HepG2 (cell line): ENCODE measurements at regions not wholly inside any gene's neighbourhood (a gene's known extent, or its start where the extent isn't known, plus 50 kb on each side); places are given as distances from the start of the nearest gene placed in this dataset.

Source experiments
- ATAC-seq: fragments of 200-7000 bp; cut with Tn5 transposase; 3 replicates; pipeline ENCODE4 v1.9.1; 2020; ENCODE audit warnings: mild to moderate bottlenecking, moderate library complexity
- BruUV-seq: library from RNA; stranded (reverse); fragments of 400-500 nt; replicated peaks from 2 replicates; lab custom pipeline; 2021; lab: Mats Ljungman, UMichigan
- CTCF ChIA-PET: fragments of 300-600 bp; formaldehyde crosslinking; extraction: SDS; loops from one replicate; lab custom pipeline; 2021; ENCODE audit warnings: low total read pairs, inconsistent platforms, low intra/inter-chr PET ratio; lab: Yijun Ruan, JAX
- POLR2A ChIA-PET: fragments of 350-600 bp; sonication (Branson Sonifier 250); formaldehyde crosslinking; loops from one replicate; lab custom pipeline; 2020; ENCODE audit warnings: antibody characterized with exemption, inconsistent platforms; lab: Yijun Ruan, JAX
- DNase-seq: peaks from one replicate; pipeline ENCODE4 v3.0.0-alpha.2; 2015; ENCODE audit warnings: low spot score
- FAIRE-seq: peaks from 3 replicates; lab custom pipeline; 2011; peaks lifted over from hg19 to GRCh38; lab: Jason Lieb, UNC
- H2AFZ ChIP-seq: one replicate; pipeline ENCODE4 v1.6.1; 2011; ENCODE audit warnings: low read length, inconsistent platforms
- H3K27ac ChIP-seq: fragments of 300-600 bp; 3 replicates; pipeline ENCODE4 v1.8.0; 2011; ENCODE audit warnings: mixed run types, mild to moderate bottlenecking, mixed read lengths, low read length, inconsistent platforms; ENCODE audit not compliant: insufficient read depth; ENCODE audit errors: extremely low read length
- H3K27me3 ChIP-seq, 2 experiments: fragments of 200-600 bp in 1 of 2; 2 replicates in 1 of 2; 3 replicates in 1 of 2; pipeline versions ENCODE4 v1.6.0 to v1.8.0; 2011; ENCODE audit warnings: low read length in 2 of 2, mild to moderate bottlenecking in 2 of 2, moderate library complexity in 2 of 2, inconsistent platforms in 1 of 2; ENCODE audit not compliant: insufficient read depth in 2 of 2, control insufficient read depth in 1 of 2
- H3K36me3 ChIP-seq, 2 experiments: fragments of 200-600 bp in 1 of 2; replicated peaks in 1 of 2; 2 replicates in 1 of 2; 3 replicates in 1 of 2; pipeline versions ENCODE4 v1.5.1 to v1.8.0; 2011; ENCODE audit warnings: low read length in 2 of 2, inconsistent platforms in 1 of 2; ENCODE audit not compliant: insufficient read depth in 2 of 2, control insufficient read depth in 1 of 2
- H3K4me1 ChIP-seq: 2 replicates; pipeline ENCODE4 v1.5.1; 2012; ENCODE audit warnings: low read length, inconsistent platforms; ENCODE audit not compliant: insufficient read depth
- H3K4me2 ChIP-seq: 2 replicates; pipeline ENCODE4 v1.6.0; 2011; ENCODE audit warnings: low read depth, low read length, inconsistent platforms
- H3K4me3 ChIP-seq, 3 experiments: fragments of 200-600 bp in 1 of 3; sonication (generic), shearing (Covaris generic) in 1 of 3; replicated peaks in 1 of 3; 2 replicates each; pipeline ENCODE4 v1.5.1; 2011 to 2016; ENCODE audit warnings: low read length in 3 of 3, inconsistent platforms in 2 of 3, low read depth in 2 of 3, mild to moderate bottlenecking in 2 of 3, control low read depth in 1 of 3, mixed read lengths in 1 of 3; ENCODE audit not compliant: insufficient read depth in 1 of 3
- H3K79me2 ChIP-seq: one replicate; pipeline ENCODE4 v1.6.1; 2011; ENCODE audit warnings: low read length, inconsistent platforms; ENCODE audit not compliant: insufficient read depth
- H3K9ac ChIP-seq: 2 replicates; pipeline ENCODE4 v1.6.0; 2011; ENCODE audit warnings: mild to moderate bottlenecking, low read depth, low read length, inconsistent platforms; ENCODE audit not compliant: insufficient read depth
- H3K9me3 ChIP-seq: 2 replicates; pipeline ENCODE4 v1.5.1; 2012; ENCODE audit warnings: mild to moderate bottlenecking, low read length
- H4K20me1 ChIP-seq: 2 replicates; pipeline ENCODE4 v1.6.0; 2011; ENCODE audit warnings: inconsistent platforms, mild to moderate bottlenecking, low read length, moderate library complexity; ENCODE audit not compliant: insufficient read depth
- CC2D1A ChIP-seq: sonication (generic); formaldehyde crosslinking; IDR thresholded peaks from 2 replicates; pipeline ENCODE4 v1.8.1; 2023; ENCODE audit warnings: mild to moderate bottlenecking, missing genetic modification reagents
- CSRNP1 ChIP-seq: sonication (generic); formaldehyde crosslinking; IDR thresholded peaks from 2 replicates; pipeline ENCODE4 v1.8.1; 2023; ENCODE audit warnings: mild to moderate bottlenecking, missing genetic modification reagents
- IKZF1 ChIP-seq: fragments of 450-650 bp; IDR thresholded peaks from 2 replicates; pipeline ENCODE4 v1.7.1; 2016
- KDM6A ChIP-seq: IDR thresholded peaks from 2 replicates; pipeline ENCODE4 v1.6.1; 2016; ENCODE audit warnings: low read depth
- MNT ChIP-seq: fragments of 450-650 bp; IDR thresholded peaks from 2 replicates; pipeline ENCODE4 v1.6.1; 2016
- MXD4 ChIP-seq: IDR thresholded peaks from 2 replicates; pipeline ENCODE4 v1.6.1; 2016; ENCODE audit warnings: mild to moderate bottlenecking, missing biosample characterization, missing genetic modification reagents
- NR3C1 ChIP-seq: sonication (generic); formaldehyde crosslinking; IDR thresholded peaks from 2 replicates; pipeline ENCODE4 v1.4.0; 2020; ENCODE audit warnings: missing genetic modification reagents
- NRL ChIP-seq: sonication (generic); formaldehyde crosslinking; IDR thresholded peaks from 2 replicates; pipeline ENCODE4 v1.5.0; 2020; ENCODE audit warnings: missing genetic modification reagents, mild to moderate bottlenecking, moderate library complexity, borderline replicate concordance
- PRMT3 ChIP-seq: sonication (generic); formaldehyde crosslinking; IDR thresholded peaks from 2 replicates; pipeline ENCODE4 v1.8.1; 2022; ENCODE audit warnings: low read depth, mild to moderate bottlenecking, moderate library complexity, missing genetic modification reagents, borderline replicate concordance
- SMAD3 ChIP-seq: sonication (generic); formaldehyde crosslinking; IDR thresholded peaks from 2 replicates; pipeline ENCODE4 v1.4.0; 2020; ENCODE audit warnings: missing genetic modification reagents
- TAF15 ChIP-seq: fragments of 200-400 bp; formaldehyde crosslinking; IDR thresholded peaks from one replicate; pipeline ENCODE4 v1.6.1; 2018; ENCODE audit warnings: mild to moderate bottlenecking, low read depth, low read length; ENCODE audit not compliant: poor library complexity, severe bottlenecking
- ZFYVE20 ChIP-seq: sonication (generic); formaldehyde crosslinking; IDR thresholded peaks from 2 replicates; pipeline ENCODE4 v1.8.0; 2023; ENCODE audit warnings: low read depth, mild to moderate bottlenecking, moderate library complexity, missing genetic modification reagents, borderline replicate concordance
- ZNF337 ChIP-seq: sonication (generic); formaldehyde crosslinking; IDR thresholded peaks from 2 replicates; pipeline ENCODE4 v1.5.1; 2020; ENCODE audit warnings: missing genetic modification reagents, low read depth, mild to moderate bottlenecking, borderline replicate concordance
- ZNF550 ChIP-seq: sonication (generic); formaldehyde crosslinking; IDR thresholded peaks from 2 replicates; pipeline ENCODE4 v1.4.0; 2020; ENCODE audit warnings: mild to moderate bottlenecking, missing genetic modification reagents, borderline replicate concordance
- WGBS: methylation state at CpG from one replicate; pipeline ENCODE4 v1.1.6; 2017; ENCODE audit warnings: low lambda C conversion rate; 5-methylcytosine and 5-hydroxymethylcytosine counted together
- in situ Hi-C: cut with HindIII; loops from 2 replicates; pipeline ENCODE4 v1.10.0; 2017; ENCODE audit warnings: low pct_unique_long_range_greater_than_20kb; ENCODE audit not compliant: extremely low pct_ligation_motif_present
- intact Hi-C: fragments of 100-400 bp; cut with micrococcal nuclease; formaldehyde crosslinking; loops from one replicate; pipeline ENCODE4 v1.10.0; 2022; ENCODE audit not compliant: unreplicated experiment

- intact Hi-C loops (no loop called here), in situ Hi-C loops (no loop called here)
- ATAC-seq (no peak), FAIRE-seq (no peak), DNase-seq (no peak)
- H3K4me3 ChIP-seq, result no peak overlapping the region
- TF ChIP-seq MNT, result no peak
- TF ChIP-seq ZNF550 (CRISPR knock-in tag), result no peak
- no peak for TF ChIP-seq SMAD3 (CRISPR knock-in tag)
- no peak for TF ChIP-seq CSRNP1 (CRISPR knock-in tag)
- TF ChIP-seq ZFYVE20 (CRISPR knock-in tag), result no peak
- no peak for TF ChIP-seq IKZF1
- no peak for TF ChIP-seq NR3C1 (CRISPR knock-in tag)
- no peak for TF ChIP-seq MXD4
- no peak for TF ChIP-seq KDM6A
- no peak for TF ChIP-seq PRMT3
- no peak for TF ChIP-seq CC2D1A (CRISPR knock-in tag)
- no peak for TF ChIP-seq TAF15
- TF ChIP-seq NRL, result no peak
- no peak for TF ChIP-seq ZNF337 (CRISPR knock-in tag)
- H4K20me1 ChIP-seq, result no peaks in the 10 kb centered on the region
- no peak overlapping the region for H3K9ac ChIP-seq
- H3K4me2 ChIP-seq, result no peak overlapping the region
- no peaks in the 10 kb centered on the region for H3K27me3 ChIP-seq
- H3K9me3 ChIP-seq, result peaks cover 72% of the 10 kb centered on the region
- H3K36me3 ChIP-seq, result no peaks in the 10 kb centered on the region
- no peak overlapping the region for H3K27ac ChIP-seq
- no TSS peak for BruUV-seq
- CTCF ChIA-PET, result no interaction called here
- 2% methylated on average over 1 of the region's 1 CpG for WGBS
- H3K4me1 ChIP-seq, result no peaks in the 10 kb centered on the region
- H2AFZ ChIP-seq, result no peak overlapping the region
- H3K79me2 ChIP-seq, result no peaks in the 10 kb centered on the region
- POLR2A ChIA-PET, result no interaction called here
Measured at GRCh38 chr6:141050471-141050870, 1082.3 kb upstream of the GJE1 start.
